ENCODE measurements at regions not wholly inside any gene's neighbourhood (a gene's known extent, or its start where the extent isn't known, plus 50 kb on each side); places are given as distances from the start of the nearest gene placed in this dataset.

- no peak for TF ChIP-seq CTCF (IDR thresholded peaks at IDR 0.05)
- TF ChIP-seq EP300 (IDR thresholded peaks at IDR 0.05): no peak
These were observed 483.5 kb downstream of the ADGRL2 start for GRCh38 chr1:82284213-82284612.
